Gastrocnemius medialis (tissue), 4 donors: ENCODE measurements at regions not wholly inside any gene's neighbourhood (a gene's known extent, or its start where the extent isn't known, plus 50 kb on each side); places are given as distances from the start of the nearest gene placed in this dataset.

Source experiments
- CTCF ChIP-seq, 5 experiments: fragments of 450-650 bp in 3 of 5; fragments of 200-600 bp in 2 of 5; sonication (generic) in 2 of 5; IDR thresholded peaks in 4 of 5; conservative IDR thresholded peaks in 1 of 5; 1 replicate in 4 of 5; 2 replicates in 1 of 5; pipeline ENCODE4 v1.5.1; 2016 to 2019; ENCODE audit warnings: antibody characterized with exemption in 5 of 5, mild to moderate bottlenecking in 3 of 5, moderate library complexity in 3 of 5
- POLR2A ChIP-seq, 2 donors: fragments of 450-650 bp; IDR thresholded peaks; one replicate each; pipeline ENCODE4 v1.6.1; 2017; ENCODE audit warnings: antibody characterized with exemption in 2 of 2, mild to moderate bottlenecking in 2 of 2, moderate library complexity in 2 of 2

GRCh38 chr14:41360126-41360525 is 246.6 kb upstream of the LRFN5 start:
- TF ChIP-seq CTCF (IDR thresholded peaks at IDR 0.05 in 4 of 5, conservative IDR thresholded peaks at IDR 0.05 in 1 of 5) (no peak), POLR2A (IDR thresholded peaks at IDR 0.05) (no peak)
